A673 (cell line): ENCODE measurements at regions not wholly inside any gene's neighbourhood (a gene's known extent, or its start where the extent isn't known, plus 50 kb on each side); places are given as distances from the start of the nearest gene placed in this dataset.

Experiments used
- CTCF ChIP-seq: fragments of 300-800, 200-600 bp; sonication (generic); conservative IDR thresholded peaks from 2 replicates; pipeline ENCODE4 v1.5.1; 2017; ENCODE audit warnings: low read depth, mild to moderate bottlenecking, antibody characterized with exemption, low read length, moderate library complexity, mixed read lengths
- EZH2 ChIP-seq: fragments of 200-600 bp; sonication (generic); IDR thresholded peaks from 2 replicates; pipeline ENCODE4 v1.6.1; 2017; ENCODE audit warnings: borderline replicate concordance, low read depth, mild to moderate bottlenecking, mixed read lengths, antibody characterized with exemption, low read length; ENCODE audit not compliant: poor library complexity, severe bottlenecking

- TF ChIP-seq CTCF = no peak
- TF ChIP-seq EZH2 = no peak
Measured at GRCh38 chr12:38409511-38409910, 92.9 kb downstream of the ALG10B start.
